GM23338 (cell line): ENCODE measurements at regions not wholly inside any gene's neighbourhood (a gene's known extent, or its start where the extent isn't known, plus 50 kb on each side); places are given as distances from the start of the nearest gene placed in this dataset.

ENCODE experiments used
- ATAC-seq: fragments of 200-7000 bp; cut with Tn5 transposase; 3 replicates; pipeline ENCODE4 v1.9.1; 2020
- DNase-seq: peaks from one replicate; pipeline ENCODE4 v3.0.0-alpha.2; 2015; ENCODE audit warnings: low spot score
- H2AFZ ChIP-seq: fragments of 200-600 bp; sonication (generic); 2 replicates; pipeline ENCODE4 v1.8.0; 2016; ENCODE audit warnings: antibody characterized with exemption, mild to moderate bottlenecking, moderate library complexity
- H3F3A ChIP-seq: fragments of 200-600 bp; sonication (generic); replicated peaks from 2 replicates; pipeline ENCODE4 v1.8.0; 2017; ENCODE audit warnings: antibody characterized with exemption, mixed run types, low read depth
- H3K27ac ChIP-seq: fragments of 200-600 bp; sonication (generic); 2 replicates; pipeline ENCODE4 v1.6.1; 2016; ENCODE audit warnings: low read depth
- H3K27me3 ChIP-seq: fragments of 200-600 bp; sonication (generic); 2 replicates; pipeline ENCODE4 v1.8.0; 2016; ENCODE audit warnings: mild to moderate bottlenecking, mixed run types, moderate library complexity; ENCODE audit not compliant: insufficient read depth
- H3K36me3 ChIP-seq: fragments of 200-600 bp; sonication (generic); 2 replicates; pipeline ENCODE4 v1.8.0; 2016; ENCODE audit warnings: mild to moderate bottlenecking; ENCODE audit not compliant: insufficient read depth
- H3K4me1 ChIP-seq: fragments of 200-600 bp; sonication (generic); 2 replicates; pipeline ENCODE4 v1.8.0; 2016; ENCODE audit warnings: mild to moderate bottlenecking, moderate library complexity; ENCODE audit not compliant: insufficient read depth
- H3K4me2 ChIP-seq: fragments of 200-600 bp; sonication (generic); 2 replicates; pipeline ENCODE4 v1.7.1; 2017; ENCODE audit warnings: mixed run types
- H3K4me3 ChIP-seq: fragments of 200-600 bp; sonication (generic); 2 replicates; pipeline ENCODE4 v1.6.1; 2016; ENCODE audit warnings: mixed run types
- H3K79me2 ChIP-seq: fragments of 200-600 bp; sonication (generic); replicated peaks from 2 replicates; pipeline ENCODE4 v1.8.0; 2017; ENCODE audit warnings: mild to moderate bottlenecking; ENCODE audit not compliant: insufficient read depth
- H3K9me2 ChIP-seq: fragments of 200-600 bp; sonication (generic); 2 replicates; pipeline ENCODE4 v1.8.0; 2017; ENCODE audit not compliant: insufficient read depth
- H4K20me1 ChIP-seq: fragments of 200-600 bp; sonication (generic); replicated peaks from 2 replicates; pipeline ENCODE4 v1.8.0; 2017; ENCODE audit warnings: mild to moderate bottlenecking; ENCODE audit not compliant: insufficient read depth
- H3K27ac Mint-ChIP-seq: 2 replicates; pipeline ENCODE4 v1.8.0; 2020; ENCODE audit warnings: inconsistent platforms, mild to moderate bottlenecking, moderate library complexity, mixed read lengths
- H3K27me3 Mint-ChIP-seq: 3 replicates; pipeline ENCODE4 v1.8.0; 2022; ENCODE audit warnings: low read depth, mild to moderate bottlenecking, moderate library complexity, mixed read lengths, inconsistent platforms; ENCODE audit not compliant: insufficient read depth, poor library complexity
- H3K36me3 Mint-ChIP-seq: 3 replicates; pipeline ENCODE4 v1.8.0; 2021; ENCODE audit warnings: low read depth, mild to moderate bottlenecking, inconsistent platforms, moderate library complexity, mixed read lengths
- H3K4me1 Mint-ChIP-seq: 3 replicates; pipeline ENCODE4 v1.8.0; 2020; ENCODE audit warnings: mild to moderate bottlenecking, inconsistent platforms, mixed read lengths
- H3K4me3 Mint-ChIP-seq: 3 replicates; pipeline ENCODE4 v1.8.0; 2021; ENCODE audit warnings: moderate library complexity, mild to moderate bottlenecking, inconsistent platforms, mixed read lengths
- H3K9me3 Mint-ChIP-seq: 3 replicates; pipeline ENCODE4 v1.8.0; 2020; ENCODE audit warnings: moderate library complexity, mild to moderate bottlenecking, inconsistent platforms, mixed read lengths
- CREB1 ChIP-seq: fragments of 250-450 bp; sonication (Bioruptor Pico); IDR thresholded peaks from 2 replicates; pipeline ENCODE4 v1.5.0; 2020; ENCODE audit warnings: low read depth, mild to moderate bottlenecking, moderate library complexity
- EZH2 ChIP-seq: fragments of 200-600 bp; sonication (generic); IDR thresholded peaks from one replicate; pipeline ENCODE4 v1.8.0; 2017; ENCODE audit warnings: antibody characterized with exemption, mild to moderate bottlenecking, low read depth; ENCODE audit not compliant: unreplicated experiment
- JUNB ChIP-seq: IDR thresholded peaks from one replicate; pipeline ENCODE4 v1.6.1; 2016; ENCODE audit warnings: antibody characterized with exemption; ENCODE audit not compliant: unreplicated experiment
- POLR2AphosphoS5 ChIP-seq: IDR thresholded peaks from 2 replicates; pipeline ENCODE4 v1.6.1; 2016; ENCODE audit warnings: antibody characterized with exemption, low read depth
- ZNF331 ChIP-seq: fragments of 250-450 bp; sonication (Bioruptor Pico); IDR thresholded peaks from 2 replicates; pipeline ENCODE4 v1.5.0; 2020; ENCODE audit warnings: low read depth, mild to moderate bottlenecking, moderate library complexity
- TF ChIP-seq, protein P1 (sequence below): fragments of 250-450 bp; sonication (Bioruptor Pico); IDR thresholded peaks from 2 replicates; pipeline ENCODE4 v1.5.0; 2020; ENCODE audit warnings: mild to moderate bottlenecking, moderate library complexity
- TF ChIP-seq, protein P2 (sequence below): IDR thresholded peaks from 2 replicates; pipeline ENCODE4 v1.6.1; 2016; ENCODE audit warnings: antibody characterized with exemption

DNA sequence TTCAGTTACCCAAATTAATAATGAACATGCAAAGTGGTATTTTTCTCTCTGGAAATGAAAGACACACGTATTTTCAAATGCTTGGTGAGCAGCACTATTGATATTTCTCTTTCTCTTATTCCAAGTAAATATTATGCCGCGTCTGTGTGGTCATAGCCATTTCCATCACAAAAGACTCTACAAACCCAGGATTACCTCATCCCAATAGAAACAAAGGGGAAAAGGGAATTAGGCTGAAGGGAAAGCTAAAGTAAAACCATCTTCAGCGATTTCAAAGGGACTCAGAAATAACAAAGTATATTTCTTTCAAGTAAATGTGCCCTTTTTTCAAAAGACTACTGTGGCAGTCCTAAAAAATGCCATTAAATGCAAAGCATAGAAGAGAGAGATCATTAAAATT, 62.0 kb upstream of the FST start:
- Mint-ChIP-seq H3K27me3 (no peaks in the 10 kb centered on the region), H3K36me3 (peaks cover 5% of the 10 kb centered on the region; the same call in 2 of the 3 replicates), H3K27ac (no peak overlapping the region; the same call in 1 of the 2 replicates), H3K4me1 (peaks cover 18% of the 10 kb centered on the region), H3K4me3 (peak overlapping the region; percentile 33; the same call in 1 of the 3 replicates), H3K9me3 (peaks cover 8% of the 10 kb centered on the region; the same call in 2 of the 3 replicates)
- no peak overlapping the region for H2AFZ ChIP-seq
- no peaks in the 10 kb centered on the region for H4K20me1 ChIP-seq
- H3K79me2 ChIP-seq, result no peaks in the 10 kb centered on the region
- H3F3A ChIP-seq, result no peaks in the 10 kb centered on the region
- H3K27ac ChIP-seq, result peak overlapping the region; percentile 9; the same call in 1 of the 2 replicates
- ATAC-seq, result peak; percentile 79
- TF ChIP-seq POLR2AphosphoS5 (no peak), CREB1 (CRISPR knock-in tag) (0 out of 2 replicates have a peak, but pooled peaks have one; percentile 16), ZNF331 (CRISPR knock-in tag) (no peak), JUNB (no peak), EZH2 (no peak)
- TF ChIP-seq, protein P1, sequence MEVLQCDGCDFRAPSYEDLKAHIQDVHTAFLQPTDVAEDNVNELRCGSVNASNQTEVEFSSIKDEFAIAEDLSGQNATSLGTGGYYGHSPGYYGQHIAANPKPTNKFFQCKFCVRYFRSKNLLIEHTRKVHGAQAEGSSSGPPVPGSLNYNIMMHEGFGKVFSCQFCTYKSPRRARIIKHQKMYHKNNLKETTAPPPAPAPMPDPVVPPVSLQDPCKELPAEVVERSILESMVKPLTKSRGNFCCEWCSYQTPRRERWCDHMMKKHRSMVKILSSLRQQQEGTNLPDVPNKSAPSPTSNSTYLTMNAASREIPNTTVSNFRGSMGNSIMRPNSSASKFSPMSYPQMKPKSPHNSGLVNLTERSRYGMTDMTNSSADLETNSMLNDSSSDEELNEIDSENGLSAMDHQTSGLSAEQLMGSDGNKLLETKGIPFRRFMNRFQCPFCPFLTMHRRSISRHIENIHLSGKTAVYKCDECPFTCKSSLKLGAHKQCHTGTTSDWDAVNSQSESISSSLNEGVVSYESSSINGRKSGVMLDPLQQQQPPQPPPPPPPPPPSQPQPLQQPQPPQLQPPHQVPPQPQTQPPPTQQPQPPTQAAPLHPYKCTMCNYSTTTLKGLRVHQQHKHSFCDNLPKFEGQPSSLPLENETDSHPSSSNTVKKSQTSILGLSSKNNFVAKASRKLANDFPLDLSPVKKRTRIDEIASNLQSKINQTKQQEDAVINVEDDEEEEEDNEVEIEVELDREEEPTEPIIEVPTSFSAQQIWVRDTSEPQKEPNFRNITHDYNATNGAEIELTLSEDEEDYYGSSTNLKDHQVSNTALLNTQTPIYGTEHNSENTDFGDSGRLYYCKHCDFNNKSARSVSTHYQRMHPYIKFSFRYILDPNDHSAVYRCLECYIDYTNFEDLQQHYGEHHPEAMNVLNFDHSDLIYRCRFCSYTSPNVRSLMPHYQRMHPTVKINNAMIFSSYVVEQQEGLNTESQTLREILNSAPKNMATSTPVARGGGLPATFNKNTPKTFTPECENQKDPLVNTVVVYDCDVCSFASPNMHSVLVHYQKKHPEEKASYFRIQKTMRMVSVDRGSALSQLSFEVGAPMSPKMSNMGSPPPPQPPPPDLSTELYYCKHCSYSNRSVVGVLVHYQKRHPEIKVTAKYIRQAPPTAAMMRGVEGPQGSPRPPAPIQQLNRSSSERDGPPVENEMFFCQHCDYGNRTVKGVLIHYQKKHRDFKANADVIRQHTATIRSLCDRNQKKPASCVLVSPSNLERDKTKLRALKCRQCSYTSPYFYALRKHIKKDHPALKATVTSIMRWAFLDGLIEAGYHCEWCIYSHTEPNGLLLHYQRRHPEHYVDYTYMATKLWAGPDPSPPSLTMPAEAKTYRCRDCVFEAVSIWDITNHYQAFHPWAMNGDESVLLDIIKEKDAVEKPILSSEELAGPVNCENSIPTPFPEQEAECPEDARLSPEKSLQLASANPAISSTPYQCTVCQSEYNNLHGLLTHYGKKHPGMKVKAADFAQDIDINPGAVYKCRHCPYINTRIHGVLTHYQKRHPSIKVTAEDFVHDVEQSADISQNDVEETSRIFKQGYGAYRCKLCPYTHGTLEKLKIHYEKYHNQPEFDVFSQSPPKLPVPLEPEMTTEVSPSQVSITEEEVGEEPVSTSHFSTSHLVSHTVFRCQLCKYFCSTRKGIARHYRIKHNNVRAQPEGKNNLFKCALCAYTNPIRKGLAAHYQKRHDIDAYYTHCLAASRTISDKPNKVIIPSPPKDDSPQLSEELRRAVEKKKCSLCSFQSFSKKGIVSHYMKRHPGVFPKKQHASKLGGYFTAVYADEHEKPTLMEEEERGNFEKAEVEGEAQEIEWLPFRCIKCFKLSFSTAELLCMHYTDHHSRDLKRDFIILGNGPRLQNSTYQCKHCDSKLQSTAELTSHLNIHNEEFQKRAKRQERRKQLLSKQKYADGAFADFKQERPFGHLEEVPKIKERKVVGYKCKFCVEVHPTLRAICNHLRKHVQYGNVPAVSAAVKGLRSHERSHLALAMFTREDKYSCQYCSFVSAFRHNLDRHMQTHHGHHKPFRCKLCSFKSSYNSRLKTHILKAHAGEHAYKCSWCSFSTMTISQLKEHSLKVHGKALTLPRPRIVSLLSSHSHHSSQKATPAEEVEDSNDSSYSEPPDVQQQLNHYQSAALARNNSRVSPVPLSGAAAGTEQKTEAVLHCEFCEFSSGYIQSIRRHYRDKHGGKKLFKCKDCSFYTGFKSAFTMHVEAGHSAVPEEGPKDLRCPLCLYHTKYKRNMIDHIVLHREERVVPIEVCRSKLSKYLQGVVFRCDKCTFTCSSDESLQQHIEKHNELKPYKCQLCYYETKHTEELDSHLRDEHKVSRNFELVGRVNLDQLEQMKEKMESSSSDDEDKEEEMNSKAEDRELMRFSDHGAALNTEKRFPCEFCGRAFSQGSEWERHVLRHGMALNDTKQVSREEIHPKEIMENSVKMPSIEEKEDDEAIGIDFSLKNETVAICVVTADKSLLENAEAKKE (CRISPR knock-in tag), result no peak
- TF ChIP-seq, protein P2, sequence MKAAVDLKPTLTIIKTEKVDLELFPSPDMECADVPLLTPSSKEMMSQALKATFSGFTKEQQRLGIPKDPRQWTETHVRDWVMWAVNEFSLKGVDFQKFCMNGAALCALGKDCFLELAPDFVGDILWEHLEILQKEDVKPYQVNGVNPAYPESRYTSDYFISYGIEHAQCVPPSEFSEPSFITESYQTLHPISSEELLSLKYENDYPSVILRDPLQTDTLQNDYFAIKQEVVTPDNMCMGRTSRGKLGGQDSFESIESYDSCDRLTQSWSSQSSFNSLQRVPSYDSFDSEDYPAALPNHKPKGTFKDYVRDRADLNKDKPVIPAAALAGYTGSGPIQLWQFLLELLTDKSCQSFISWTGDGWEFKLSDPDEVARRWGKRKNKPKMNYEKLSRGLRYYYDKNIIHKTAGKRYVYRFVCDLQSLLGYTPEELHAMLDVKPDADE, result no peak
- H3K4me1 ChIP-seq, result peaks cover 20% of the 10 kb centered on the region; the same call in 1 of the 2 replicates
- no peaks in the 10 kb centered on the region for H3K27me3 ChIP-seq
- H3K36me3 ChIP-seq, result no peaks in the 10 kb centered on the region
- peak overlapping the region; percentile 25 for H3K4me2 ChIP-seq
- peak; percentile 73 for DNase-seq
- H3K9me2 ChIP-seq, result no peaks in the 10 kb centered on the region
- no peak overlapping the region for H3K4me3 ChIP-seq
